MM.1S (cell line): ENCODE measurements at regions not wholly inside any gene's neighbourhood (a gene's known extent, or its start where the extent isn't known, plus 50 kb on each side); places are given as distances from the start of the nearest gene placed in this dataset.
"Not testable (repeated sequence)": the region's sequence is repeated elsewhere in the genome, so short reads cannot be mapped to it uniquely, and the experiment has no call there.

Source experiments
- CTCF ChIP-seq: fragments of 300-600 bp; sonication (generic); IDR thresholded peaks from 2 replicates; pipeline ENCODE4 v1.5.1; 2016; ENCODE audit warnings: antibody characterized with exemption, low read length, mixed read lengths
- EZH2phosphoT487 ChIP-seq: fragments of 300-600 bp; sonication (generic); IDR thresholded peaks from 2 replicates; pipeline ENCODE4 v1.6.1; 2018; ENCODE audit warnings: antibody characterized with exemption, low read length

GRCh38 chr4:148637453-148637852 lies 195.2 kb upstream of the NR3C2 start:
- TF ChIP-seq EZH2phosphoT487, CTCF: not testable (repeated sequence)
